Glutamatergic neuron (in vitro differentiated cells): ENCODE measurements at regions not wholly inside any gene's neighbourhood (a gene's known extent, or its start where the extent isn't known, plus 50 kb on each side); places are given as distances from the start of the nearest gene placed in this dataset.
"Not testable (repeated sequence)": the region's sequence is repeated elsewhere in the genome, so short reads cannot be mapped to it uniquely, and the experiment has no call there.

Experiments
- DNase-seq: peaks from one replicate; pipeline ENCODE4 v3.0.0; 2022
- H3K27ac Mint-ChIP-seq: one replicate; pipeline ENCODE4 v1.8.0; 2020; ENCODE audit warnings: mild to moderate bottlenecking, mixed read lengths, inconsistent platforms; ENCODE audit not compliant: unreplicated experiment
- H3K27me3 Mint-ChIP-seq: one replicate; pipeline ENCODE4 v1.8.0; 2020; ENCODE audit warnings: mild to moderate bottlenecking, moderate library complexity, mixed read lengths, inconsistent platforms; ENCODE audit not compliant: unreplicated experiment
- H3K36me3 Mint-ChIP-seq: one replicate; pipeline ENCODE4 v1.8.0; 2020; ENCODE audit warnings: mild to moderate bottlenecking, mixed read lengths, inconsistent platforms; ENCODE audit not compliant: unreplicated experiment
- H3K4me1 Mint-ChIP-seq: one replicate; pipeline ENCODE4 v1.8.0; 2020; ENCODE audit warnings: mild to moderate bottlenecking, low read depth, mixed read lengths, inconsistent platforms; ENCODE audit not compliant: unreplicated experiment
- H3K4me3 Mint-ChIP-seq: one replicate; pipeline ENCODE4 v1.8.0; 2020; ENCODE audit warnings: mild to moderate bottlenecking, mixed read lengths, inconsistent platforms; ENCODE audit not compliant: unreplicated experiment
- H3K9me3 Mint-ChIP-seq: one replicate; pipeline ENCODE4 v1.8.0; 2020; ENCODE audit warnings: mild to moderate bottlenecking, moderate library complexity, mixed read lengths, inconsistent platforms; ENCODE audit not compliant: unreplicated experiment

DNA sequence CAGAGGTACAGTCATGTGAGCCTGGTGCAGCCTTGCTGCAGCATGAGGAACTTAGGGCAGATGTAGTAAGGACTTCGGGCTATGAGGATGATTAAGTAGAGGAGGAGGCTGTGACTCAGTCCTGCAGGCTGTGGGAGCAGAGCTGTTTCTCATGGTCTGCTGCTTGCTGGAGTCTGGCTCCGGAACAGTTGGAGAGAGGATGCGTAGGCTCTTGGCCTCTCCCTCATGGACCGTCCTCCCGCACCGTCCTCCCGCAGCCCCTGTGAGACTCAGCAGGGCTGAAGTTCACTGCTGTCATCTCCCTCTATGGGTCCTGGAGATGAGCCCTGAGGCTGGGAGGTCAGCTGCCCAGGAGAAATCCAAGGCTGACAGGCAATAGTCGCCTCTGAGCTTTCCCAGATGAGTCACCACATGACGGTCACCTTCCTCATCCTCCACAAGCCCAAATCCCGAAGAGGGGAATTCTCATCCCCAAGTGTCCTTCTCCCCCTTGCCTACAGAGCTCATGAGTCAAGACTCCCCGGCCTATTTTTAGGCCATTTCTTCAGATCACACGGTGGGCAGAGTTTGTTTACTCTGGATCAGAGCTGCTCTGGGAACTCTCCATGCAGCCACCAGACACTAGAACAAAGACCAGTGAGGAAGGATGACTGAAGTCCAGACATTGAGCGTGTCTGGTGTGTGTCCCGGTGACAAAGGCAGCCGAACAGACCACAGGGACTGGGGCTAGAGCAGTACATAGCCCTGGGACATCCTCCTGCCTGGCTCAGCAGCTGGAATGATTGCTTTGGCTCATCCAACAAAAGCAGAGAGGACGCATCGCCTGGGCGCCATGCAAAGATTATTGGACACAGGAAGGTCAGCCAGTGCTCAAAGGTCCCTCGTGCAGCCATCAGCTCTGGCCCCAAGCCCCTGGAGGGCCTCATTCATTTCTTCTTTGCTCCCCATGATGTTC, 134.5 kb downstream of the NPIPB11 start:
- not testable (repeated sequence) for H3K4me3 Mint-ChIP-seq, H3K36me3 Mint-ChIP-seq, DNase-seq, H3K4me1 Mint-ChIP-seq, H3K9me3 Mint-ChIP-seq, H3K27ac Mint-ChIP-seq
- peaks cover 10% of the 10 kb centered on the region for H3K27me3 Mint-ChIP-seq

DNA sequence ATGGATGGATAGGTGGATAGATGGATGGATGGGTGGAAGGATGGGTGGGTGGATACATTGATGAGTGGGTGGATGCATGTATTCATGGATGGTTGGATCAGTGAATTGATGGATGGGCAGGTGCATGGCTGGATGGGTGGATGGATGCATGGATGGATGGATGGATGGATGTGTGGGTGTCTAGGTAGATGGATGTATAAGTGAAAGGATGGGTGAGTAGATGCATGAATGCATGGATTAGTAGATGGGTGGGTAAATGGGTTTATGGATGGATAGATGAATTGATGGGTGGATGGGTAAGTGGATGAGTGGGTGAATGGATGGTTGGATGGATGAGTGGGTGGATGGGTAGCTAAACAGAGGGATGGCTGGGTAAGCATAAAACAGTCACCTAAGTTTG, 135.6 kb downstream of the NPIPB11 start:
- H3K4me1 Mint-ChIP-seq, H3K27ac Mint-ChIP-seq, H3K4me3 Mint-ChIP-seq, H3K9me3 Mint-ChIP-seq, H3K36me3 Mint-ChIP-seq, H3K27me3 Mint-ChIP-seq, DNase-seq: not testable (repeated sequence)

DNA sequence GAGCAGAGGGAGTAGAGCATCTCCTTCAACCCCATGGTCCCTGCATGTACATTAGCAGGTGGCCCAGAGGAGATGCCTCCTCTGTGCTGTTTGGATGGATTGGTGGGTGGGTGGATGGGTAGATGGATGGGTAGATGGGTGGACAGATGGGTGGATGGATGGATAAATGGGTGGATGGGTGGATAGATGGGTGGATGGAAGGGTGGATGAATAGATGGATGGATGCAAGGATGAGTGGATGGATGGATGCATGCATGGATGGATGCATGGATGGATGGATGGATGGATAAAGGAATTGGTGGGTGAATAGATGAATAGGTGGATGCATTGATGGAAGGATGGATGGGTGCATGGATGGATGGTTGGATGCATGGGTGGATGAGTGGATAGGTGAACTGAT, 136.5 kb downstream of the NPIPB11 start:
- H3K27ac Mint-ChIP-seq, H3K4me3 Mint-ChIP-seq: not testable (repeated sequence)

DNA sequence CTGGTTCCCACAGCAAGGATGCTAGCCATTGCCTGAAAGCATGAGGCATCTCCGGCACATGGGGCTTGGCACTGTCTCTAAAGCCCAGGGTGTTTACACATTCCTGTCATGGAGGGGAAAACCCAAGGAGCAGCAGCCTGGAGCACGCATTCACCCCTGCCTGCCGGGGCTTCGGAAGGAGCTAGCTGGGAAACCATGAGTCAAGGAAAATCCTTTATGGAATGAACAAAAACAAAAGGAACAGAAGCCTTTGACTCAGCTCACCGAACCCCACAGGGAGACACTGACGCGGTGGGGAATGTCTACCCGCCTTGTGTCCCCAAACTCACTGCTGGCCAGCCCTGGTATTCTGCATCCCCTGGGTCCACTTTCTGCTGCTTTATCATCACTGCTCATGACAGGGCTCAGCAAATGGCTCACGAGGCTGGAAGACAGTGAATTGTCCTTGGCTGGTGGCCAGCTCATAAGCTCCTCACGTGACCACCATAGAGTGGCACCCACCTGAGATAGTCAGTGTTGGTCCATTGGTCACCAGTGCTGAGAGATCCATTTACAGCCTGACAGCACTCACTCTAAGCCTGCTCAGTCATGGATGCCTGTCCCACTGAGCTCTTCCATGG, 137.2 kb downstream of the NPIPB11 start:
- not testable (repeated sequence) for H3K27ac Mint-ChIP-seq, H3K36me3 Mint-ChIP-seq, H3K4me3 Mint-ChIP-seq, H3K4me1 Mint-ChIP-seq, DNase-seq, H3K9me3 Mint-ChIP-seq, H3K27me3 Mint-ChIP-seq

More for the DNA sequence above, 136.5 kb downstream of the NPIPB11 start:
- not testable (repeated sequence) for H3K36me3 Mint-ChIP-seq, DNase-seq, H3K27me3 Mint-ChIP-seq, H3K9me3 Mint-ChIP-seq, H3K4me1 Mint-ChIP-seq

DNA sequence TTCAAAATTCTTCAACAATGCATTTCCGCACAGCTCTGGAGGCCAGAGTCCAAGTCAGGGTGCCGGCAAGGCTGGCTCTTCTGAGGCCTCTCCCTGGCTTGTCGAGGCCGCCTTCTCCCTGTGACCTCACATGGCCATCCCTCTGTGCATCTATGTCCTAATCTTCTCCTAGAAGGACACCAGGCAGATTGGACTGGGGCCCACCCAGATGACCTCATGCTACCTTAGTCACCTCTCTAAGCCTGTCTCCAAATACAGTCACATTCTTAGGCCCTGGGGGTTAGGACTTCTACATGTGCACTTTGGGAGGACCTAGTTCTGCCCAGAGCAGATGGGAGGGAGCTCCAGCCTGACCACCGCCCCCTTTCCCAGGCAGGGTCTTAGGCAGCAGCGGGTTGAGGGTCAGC, 137.7 kb downstream of the NPIPB11 start:
- not testable (repeated sequence) for DNase-seq, H3K4me1 Mint-ChIP-seq, H3K27me3 Mint-ChIP-seq, H3K27ac Mint-ChIP-seq, H3K36me3 Mint-ChIP-seq, H3K9me3 Mint-ChIP-seq, H3K4me3 Mint-ChIP-seq

DNA sequence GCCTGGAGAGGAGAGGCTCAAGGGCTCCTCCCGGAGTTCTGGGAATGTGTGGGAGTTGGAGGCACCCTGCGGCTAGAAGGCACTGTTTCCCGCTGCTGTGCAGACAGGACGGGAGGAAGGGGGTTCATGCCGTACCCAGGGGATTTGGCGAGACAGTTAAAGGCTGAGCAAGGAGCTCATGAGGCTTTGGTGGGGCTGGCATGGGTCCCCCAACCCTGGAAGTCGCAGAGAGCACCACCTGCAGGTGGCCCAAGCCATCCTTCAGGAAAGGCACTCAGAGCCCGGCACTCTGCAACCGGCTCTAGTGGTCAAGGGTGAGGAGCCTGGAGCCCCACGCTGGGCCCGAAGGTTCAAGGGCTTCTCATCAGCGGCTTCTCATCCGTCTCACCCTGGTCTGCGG, 138.2 kb downstream of the NPIPB11 start:
- H3K9me3 Mint-ChIP-seq, H3K36me3 Mint-ChIP-seq, H3K4me3 Mint-ChIP-seq, H3K4me1 Mint-ChIP-seq, H3K27ac Mint-ChIP-seq, H3K27me3 Mint-ChIP-seq, DNase-seq: not testable (repeated sequence)

DNA sequence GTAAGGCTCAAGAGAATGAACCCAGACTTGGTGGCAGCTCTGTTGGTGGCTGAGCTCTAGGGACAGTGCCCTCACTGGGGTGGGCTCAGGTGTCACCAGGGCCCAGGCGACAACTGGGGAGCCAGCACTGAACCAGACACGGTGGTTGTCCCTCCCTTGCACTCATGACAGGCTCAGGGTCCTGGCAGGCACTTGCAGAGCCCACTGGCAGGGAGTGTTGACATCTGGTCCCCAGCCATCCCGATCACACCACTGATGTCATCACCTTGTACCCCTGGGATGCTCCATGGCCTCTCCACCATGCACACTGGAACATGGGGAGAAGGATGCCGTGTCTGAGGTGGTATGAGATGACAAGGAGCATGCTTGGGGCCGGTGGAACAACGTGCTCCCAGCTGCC, 138.6 kb downstream of the NPIPB11 start:
- H3K27me3 Mint-ChIP-seq, H3K9me3 Mint-ChIP-seq, H3K27ac Mint-ChIP-seq, H3K36me3 Mint-ChIP-seq, DNase-seq, H3K4me1 Mint-ChIP-seq, H3K4me3 Mint-ChIP-seq: not testable (repeated sequence)

DNA sequence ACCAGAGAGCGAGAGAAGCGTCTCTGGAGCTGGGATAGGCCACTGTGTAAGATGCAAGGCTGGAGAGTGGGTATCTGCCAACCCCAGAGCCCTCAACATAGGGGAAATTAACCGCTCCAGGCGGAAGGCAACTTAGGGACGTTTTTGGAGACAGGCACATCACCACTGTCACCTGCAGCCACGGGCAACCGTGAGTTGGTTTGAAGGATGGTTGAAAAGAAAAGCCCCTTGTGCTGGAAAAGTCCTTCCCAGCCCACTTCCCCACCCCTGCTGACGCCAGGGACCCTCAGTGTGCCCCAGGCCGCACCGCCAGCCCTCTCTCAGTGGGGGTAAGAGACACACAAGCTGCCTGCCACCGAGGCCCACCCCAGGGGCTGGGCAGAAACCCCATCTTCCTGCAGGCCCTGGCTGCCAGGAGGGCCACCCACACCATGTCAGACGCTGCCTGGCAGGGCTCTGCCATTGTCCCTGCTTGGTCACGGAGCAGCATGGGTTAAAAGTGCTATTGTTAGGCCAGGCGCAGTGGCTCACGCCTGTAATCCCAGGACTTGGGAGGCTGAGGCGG, 139.4 kb downstream of the NPIPB11 start:
- not testable (repeated sequence) for H3K4me3 Mint-ChIP-seq, DNase-seq, H3K27me3 Mint-ChIP-seq, H3K9me3 Mint-ChIP-seq, H3K27ac Mint-ChIP-seq, H3K36me3 Mint-ChIP-seq, H3K4me1 Mint-ChIP-seq

DNA sequence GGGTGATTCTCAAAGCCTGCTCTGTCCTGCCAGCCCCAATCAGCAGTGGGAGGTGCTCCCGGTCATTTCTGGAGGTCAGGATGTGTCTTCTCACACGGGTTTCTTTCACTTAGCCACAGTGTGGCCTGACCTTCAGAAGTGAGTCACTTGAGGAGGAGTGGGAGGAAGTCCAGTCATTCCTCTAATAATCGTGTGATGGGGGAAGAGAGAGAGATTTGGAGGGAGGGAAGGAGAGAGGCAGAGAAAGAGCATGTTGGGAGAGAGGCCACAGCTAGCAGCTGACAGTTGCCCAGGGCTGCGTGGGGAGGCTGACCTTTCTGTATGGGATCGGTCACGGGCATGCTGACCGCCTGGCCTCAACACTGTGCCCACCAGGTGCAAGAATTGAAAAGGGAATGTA, 139.9 kb downstream of the NPIPB11 start:
- not testable (repeated sequence) for H3K36me3 Mint-ChIP-seq, H3K4me1 Mint-ChIP-seq, DNase-seq, H3K4me3 Mint-ChIP-seq, H3K27me3 Mint-ChIP-seq, H3K9me3 Mint-ChIP-seq, H3K27ac Mint-ChIP-seq

DNA sequence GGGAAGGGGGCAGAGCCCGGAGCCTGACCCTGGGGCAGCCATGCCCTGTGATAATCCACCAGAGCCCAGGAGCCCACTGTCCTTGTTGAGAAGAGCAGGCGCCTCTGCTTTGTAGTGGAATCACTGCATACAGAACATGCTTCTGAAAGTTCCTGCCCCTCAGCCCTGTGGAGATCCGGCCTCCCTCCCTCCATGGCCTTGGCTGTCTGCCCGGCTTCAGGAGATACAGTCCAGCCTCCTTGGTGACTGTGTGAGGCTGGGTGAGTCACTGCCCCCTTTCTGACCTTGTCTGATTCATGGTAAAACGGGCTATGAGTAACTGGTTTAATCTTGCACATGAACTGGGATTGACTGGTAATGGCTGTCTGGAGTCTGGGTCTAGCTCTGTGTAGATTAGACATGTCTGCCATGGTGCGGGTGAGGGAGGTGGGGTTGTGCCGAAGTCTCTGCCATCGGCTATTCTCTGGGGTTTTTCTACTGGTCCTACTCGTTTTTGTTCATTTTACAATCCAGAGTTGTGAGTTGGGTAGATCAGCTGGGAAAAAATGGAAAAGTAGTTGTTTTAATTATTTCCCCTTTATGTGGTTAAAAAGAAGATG, 141.2 kb downstream of the NPIPB11 start:
- DNase-seq, H3K36me3 Mint-ChIP-seq, H3K27me3 Mint-ChIP-seq, H3K27ac Mint-ChIP-seq, H3K4me1 Mint-ChIP-seq, H3K4me3 Mint-ChIP-seq, H3K9me3 Mint-ChIP-seq: not testable (repeated sequence)

DNA sequence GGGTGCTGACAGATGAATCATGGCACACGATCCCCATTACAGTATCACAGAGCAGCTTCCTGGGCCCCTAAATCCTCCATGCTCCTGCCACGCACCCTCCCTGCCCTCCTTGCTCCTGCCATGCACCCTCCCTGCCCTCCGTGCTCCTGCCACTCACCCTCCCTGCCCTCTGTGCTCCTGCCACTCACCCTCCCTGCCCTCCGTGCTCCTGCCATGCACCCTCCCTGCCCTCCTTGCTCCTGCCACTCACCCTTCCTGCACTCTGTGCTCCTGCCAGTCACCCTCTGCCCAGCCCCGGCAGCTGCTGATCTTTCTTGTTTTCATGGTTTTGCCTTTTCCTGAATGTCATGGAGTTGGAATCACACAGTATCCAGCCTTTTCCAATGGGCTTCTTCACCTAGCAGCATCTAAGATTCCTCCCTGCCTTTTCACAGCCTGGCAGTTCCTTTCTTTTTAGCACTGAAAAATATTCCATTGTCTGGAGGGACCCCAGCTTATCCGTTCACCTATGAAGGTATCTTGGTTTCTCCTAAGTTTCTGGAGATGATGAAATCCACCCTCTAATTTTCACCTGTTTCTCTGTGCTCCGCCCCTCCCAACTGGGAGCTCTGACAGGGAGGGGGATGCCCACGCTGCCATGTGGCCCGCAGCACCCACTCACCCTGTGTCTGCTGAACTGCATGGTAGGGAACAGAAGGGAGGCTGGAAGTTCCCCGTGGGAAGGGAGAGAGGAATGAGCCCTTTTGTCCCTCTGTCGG, 142.3 kb downstream of the NPIPB11 start:
- not testable (repeated sequence) for H3K36me3 Mint-ChIP-seq, H3K4me1 Mint-ChIP-seq, H3K27ac Mint-ChIP-seq, H3K9me3 Mint-ChIP-seq, DNase-seq, H3K4me3 Mint-ChIP-seq, H3K27me3 Mint-ChIP-seq
